Duodenal mucosa (tissue), 2 donors: ENCODE measurements at regions not wholly inside any gene's neighbourhood (a gene's known extent, or its start where the extent isn't known, plus 50 kb on each side); places are given as distances from the start of the nearest gene placed in this dataset.

Experiments used
- H3K27ac ChIP-seq: one replicate; pipeline ENCODE4 v1.7.0; 2013; ENCODE audit warnings: low read depth, low read length
- H3K27me3 ChIP-seq, 2 donors: one replicate each; pipeline ENCODE4 v1.7.0; 2013; ENCODE audit warnings: low read length in 2 of 2, control low read depth in 1 of 2; ENCODE audit not compliant: insufficient read depth in 2 of 2, control insufficient read depth in 1 of 2
- H3K36me3 ChIP-seq, 2 donors: one replicate each; pipeline ENCODE4 v1.7.0; 2013; ENCODE audit warnings: low read length in 2 of 2, control low read depth in 1 of 2; ENCODE audit not compliant: insufficient read depth in 2 of 2, control insufficient read depth in 1 of 2
- H3K4me1 ChIP-seq, 2 donors: one replicate each; pipeline ENCODE4 v1.7.0; 2013; ENCODE audit warnings: low read length in 2 of 2, control low read depth in 1 of 2; ENCODE audit not compliant: insufficient read depth in 2 of 2, control insufficient read depth in 1 of 2
- H3K4me3 ChIP-seq, 2 donors: one replicate each; pipeline ENCODE4 v1.7.0; 2013; ENCODE audit warnings: low read length in 2 of 2, low read depth in 1 of 2
- H3K9ac ChIP-seq, 2 donors: one replicate each; pipeline ENCODE4 v1.7.0; 2013; ENCODE audit warnings: low read length in 2 of 2, low read depth in 1 of 2
- H3K9me3 ChIP-seq, 2 donors: one replicate each; pipeline ENCODE4 v1.7.0; 2013; ENCODE audit warnings: low read length in 2 of 2, control low read depth in 1 of 2; ENCODE audit not compliant: control insufficient read depth in 1 of 2

DNA sequence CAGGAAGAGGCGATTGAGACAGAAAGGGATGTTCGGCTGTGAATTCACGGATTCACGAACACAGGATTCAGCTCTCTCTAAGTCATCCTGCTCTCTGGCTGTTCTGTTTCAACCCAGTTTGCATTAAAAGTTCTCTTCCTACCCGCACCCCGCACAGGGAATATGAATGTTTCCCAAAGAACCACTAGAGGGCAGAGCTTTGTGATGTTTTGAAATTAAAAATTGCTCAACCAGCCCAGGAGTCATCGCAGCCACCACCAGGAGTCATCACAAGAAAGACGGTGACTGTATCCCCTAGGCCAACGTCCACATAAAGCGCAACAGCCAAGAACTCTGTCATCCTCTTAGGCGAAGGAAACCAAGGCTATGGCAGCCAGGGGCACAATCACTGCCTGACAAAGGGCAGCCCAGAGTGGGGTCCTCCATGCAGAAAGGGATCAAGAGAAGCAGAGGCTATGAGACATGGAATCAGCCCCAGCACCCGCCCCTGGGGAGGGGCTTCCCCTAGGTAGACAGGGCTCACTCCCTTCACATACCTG lies 122.4 kb downstream of the WT1 start:
- no peaks in the 10 kb centered on the region for H3K27me3 ChIP-seq
- no peak overlapping the region for H3K27ac ChIP-seq

DNA sequence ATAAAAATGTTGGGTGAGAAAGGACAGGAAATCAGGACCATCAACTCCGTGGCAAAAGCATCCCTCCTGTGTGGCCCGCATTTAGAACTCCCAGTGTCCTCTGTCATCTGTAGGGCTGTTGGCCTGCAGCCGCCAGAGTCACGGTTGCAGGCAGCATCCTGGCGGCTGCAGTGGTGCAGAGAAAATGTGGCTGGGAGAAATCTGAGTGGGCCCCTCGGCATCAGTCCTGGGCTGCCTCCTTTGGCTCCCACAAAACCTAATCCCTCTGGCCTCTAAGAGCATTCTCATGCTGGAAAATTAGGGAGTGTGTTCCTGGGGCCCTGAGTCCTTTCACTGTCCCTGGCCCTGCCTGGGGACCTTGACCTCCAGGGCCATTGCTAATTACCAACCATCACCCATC lies 121.9 kb downstream of the WT1 start:
- Histone ChIP-seq H3K4me1 (no peaks in the 10 kb centered on the region), H3K4me3 (no peak overlapping the region), H3K9me3 (no peaks in the 10 kb centered on the region), H3K27ac (no peak overlapping the region), H3K36me3 (no peaks in the 10 kb centered on the region), H3K27me3 (no peaks in the 10 kb centered on the region), H3K9ac (no peak overlapping the region)

More for the DNA sequence above, 122.4 kb downstream of the WT1 start:
- Histone ChIP-seq H3K9me3 (no peaks in the 10 kb centered on the region), H3K36me3 (no peaks in the 10 kb centered on the region), H3K4me1 (no peaks in the 10 kb centered on the region), H3K4me3 (no peak overlapping the region), H3K9ac (no peak overlapping the region)

DNA sequence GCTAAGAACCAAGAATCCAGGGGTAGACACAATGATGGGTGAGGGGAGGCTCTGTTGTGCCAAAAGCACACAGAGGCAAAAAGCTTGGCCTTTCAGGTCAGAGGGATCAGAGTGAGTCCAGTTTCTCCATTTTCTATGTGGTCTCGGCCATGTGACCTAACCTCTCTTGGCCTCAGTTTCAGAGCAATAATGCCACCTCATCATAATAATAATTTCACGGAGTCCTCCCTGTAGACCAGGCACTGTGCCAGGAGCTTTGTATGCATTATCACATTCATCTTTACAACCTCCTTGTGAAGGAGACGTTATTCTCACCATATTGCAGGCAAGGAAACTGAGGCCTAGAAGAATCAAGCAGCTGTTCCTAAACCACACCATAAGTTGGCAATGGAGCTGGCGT lies 120.2 kb downstream of the WT1 start:
- no peaks in the 10 kb centered on the region for H3K36me3 ChIP-seq
- no peaks in the 10 kb centered on the region for H3K9me3 ChIP-seq
- no peak overlapping the region for H3K4me3 ChIP-seq
- no peak overlapping the region for H3K27ac ChIP-seq
- no peaks in the 10 kb centered on the region for H3K27me3 ChIP-seq
- H3K9ac ChIP-seq: no peak overlapping the region
- H3K4me1 ChIP-seq: no peaks in the 10 kb centered on the region

DNA sequence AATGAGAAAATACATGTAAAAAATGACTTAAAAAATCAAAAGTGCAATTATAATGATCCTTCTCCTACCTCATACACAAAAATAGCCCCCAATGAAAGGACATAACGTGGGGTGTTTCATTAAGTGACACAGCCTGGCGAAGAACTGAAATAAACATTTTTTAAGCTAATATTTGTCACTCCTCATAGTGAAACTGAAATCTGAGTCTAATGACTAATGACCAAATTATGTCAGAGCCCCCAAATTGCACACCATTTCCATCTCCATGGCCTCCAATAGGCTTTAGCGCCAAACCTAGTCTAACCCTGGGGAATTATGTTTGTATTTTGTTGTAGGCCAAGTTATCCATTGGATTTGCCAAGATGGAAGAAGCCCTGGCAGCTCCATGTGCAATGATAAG lies 119.1 kb downstream of the WT1 start:
- H3K4me3 ChIP-seq: no peak overlapping the region
- H3K27me3 ChIP-seq: no peaks in the 10 kb centered on the region
- H3K9me3 ChIP-seq: no peaks in the 10 kb centered on the region
- H3K36me3 ChIP-seq: no peaks in the 10 kb centered on the region
- H3K9ac ChIP-seq: no peak overlapping the region
- no peaks in the 10 kb centered on the region for H3K4me1 ChIP-seq
- H3K27ac ChIP-seq: no peak overlapping the region

DNA sequence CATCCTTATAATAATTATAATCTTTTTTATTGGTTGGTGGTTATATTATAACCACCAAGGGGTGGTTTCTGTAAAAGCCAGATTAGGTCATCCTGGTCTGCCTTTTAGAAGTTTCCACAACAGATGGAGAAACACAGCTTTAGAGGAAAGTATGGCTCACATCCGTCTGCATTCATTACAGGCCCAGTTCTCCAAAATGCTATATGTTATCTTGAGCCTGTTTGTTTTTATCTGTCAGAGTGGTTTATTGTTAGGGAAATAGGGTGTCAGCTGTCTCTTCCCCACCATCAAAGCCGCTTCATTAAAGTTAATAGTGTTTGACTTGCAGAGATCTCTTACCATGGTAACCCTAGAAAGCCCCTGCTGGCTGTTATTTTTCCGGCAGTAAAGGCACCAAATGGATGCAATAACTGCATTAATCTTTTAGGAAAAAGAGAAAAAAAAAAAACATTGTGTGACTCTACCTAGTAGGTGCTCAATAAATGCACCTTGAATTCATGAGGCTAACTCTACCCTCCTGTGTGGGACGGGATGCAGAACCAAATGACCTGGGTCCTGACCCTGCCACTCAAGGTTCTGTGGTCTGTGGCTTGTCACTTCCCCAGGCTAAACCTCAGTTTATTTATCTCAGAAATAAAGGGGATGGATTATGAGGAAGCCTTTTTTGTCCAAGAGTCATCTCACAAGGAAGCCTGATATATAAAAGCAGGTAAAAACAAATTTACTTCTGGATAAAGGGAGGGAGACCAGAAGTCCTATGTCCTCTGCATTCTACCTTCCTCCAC lies 118.3 kb downstream of the WT1 start:
- no peak overlapping the region for H3K9ac ChIP-seq
- no peaks in the 10 kb centered on the region for H3K9me3 ChIP-seq
- H3K4me3 ChIP-seq: no peak overlapping the region
- no peaks in the 10 kb centered on the region for H3K27me3 ChIP-seq
- no peak overlapping the region for H3K27ac ChIP-seq
- H3K4me1 ChIP-seq: no peaks in the 10 kb centered on the region
- no peaks in the 10 kb centered on the region for H3K36me3 ChIP-seq

DNA sequence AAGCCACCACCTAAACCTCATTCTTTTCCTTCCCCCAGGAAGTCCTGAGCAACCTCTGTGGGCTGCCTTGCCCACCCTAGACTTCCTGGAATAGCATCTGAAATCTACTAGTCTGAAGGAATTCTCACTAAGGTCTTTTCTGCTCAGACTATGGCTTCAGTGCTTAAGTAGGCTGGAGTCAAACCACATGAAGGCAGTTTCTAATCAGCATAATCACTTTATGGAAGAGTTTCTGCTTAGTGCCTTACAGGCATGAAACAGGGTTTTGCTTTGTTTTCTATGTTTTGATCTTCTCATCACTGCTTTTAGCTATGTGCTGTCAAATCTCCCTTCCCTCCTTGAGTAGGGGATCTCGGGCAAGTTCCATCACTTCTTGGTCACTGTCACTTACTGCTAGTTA lies 117.7 kb downstream of the WT1 start:
- Histone ChIP-seq H3K4me3 (no peak overlapping the region), H3K4me1 (no peaks in the 10 kb centered on the region), H3K27ac (no peak overlapping the region), H3K36me3 (no peaks in the 10 kb centered on the region), H3K9me3 (no peaks in the 10 kb centered on the region), H3K9ac (no peak overlapping the region), H3K27me3 (no peaks in the 10 kb centered on the region)

DNA sequence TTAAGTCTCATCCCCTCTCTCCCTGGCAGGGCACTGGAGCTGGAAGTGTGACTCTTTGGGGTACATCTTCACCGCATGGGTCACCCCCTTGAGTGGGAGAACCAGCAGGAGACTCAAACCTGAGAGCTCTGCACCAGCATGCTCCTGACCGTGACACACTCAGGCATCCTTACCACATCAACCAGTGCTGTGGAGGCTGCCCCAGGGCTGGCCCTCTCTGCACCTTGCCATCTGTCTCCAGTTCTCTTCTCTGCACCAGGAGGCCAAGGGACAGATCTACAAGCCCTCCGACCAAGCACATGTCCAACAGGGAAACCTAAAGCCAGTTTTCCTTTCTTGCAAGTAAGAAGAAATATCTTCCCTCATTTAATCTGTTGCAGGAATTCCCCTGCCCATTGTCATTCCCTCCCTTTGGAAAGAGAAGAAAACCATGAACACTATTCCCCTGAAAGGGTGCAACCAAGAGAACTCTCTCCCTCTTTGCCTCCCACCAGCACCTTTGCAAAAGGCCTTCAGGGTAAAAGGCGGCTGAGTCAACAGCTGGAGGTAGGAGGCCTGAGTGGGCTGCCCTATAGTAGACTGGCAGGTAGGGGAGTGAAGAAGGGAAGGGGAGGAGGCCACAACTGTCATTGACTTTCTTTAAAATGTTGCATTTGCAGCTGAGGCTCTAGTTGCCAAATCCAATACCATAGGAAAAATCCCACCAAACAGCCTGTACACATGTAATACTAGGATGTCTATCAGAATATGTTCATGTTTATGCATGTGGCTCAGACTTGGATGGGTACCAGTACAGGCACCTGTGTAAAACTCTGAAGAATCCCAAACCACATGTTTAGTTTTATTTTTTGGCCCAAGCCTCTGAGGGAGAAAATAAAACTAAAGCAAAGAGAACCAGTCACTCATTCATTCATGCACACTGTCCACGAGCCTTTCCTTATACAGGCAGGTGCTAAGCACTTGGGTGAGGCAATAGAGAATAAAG lies 117.0 kb downstream of the WT1 start:
- Histone ChIP-seq H3K36me3 (no peaks in the 10 kb centered on the region), H3K9me3 (no peaks in the 10 kb centered on the region), H3K9ac (no peak overlapping the region), H3K27me3 (no peaks in the 10 kb centered on the region), H3K4me1 (no peaks in the 10 kb centered on the region), H3K4me3 (no peak overlapping the region), H3K27ac (no peak overlapping the region)

DNA sequence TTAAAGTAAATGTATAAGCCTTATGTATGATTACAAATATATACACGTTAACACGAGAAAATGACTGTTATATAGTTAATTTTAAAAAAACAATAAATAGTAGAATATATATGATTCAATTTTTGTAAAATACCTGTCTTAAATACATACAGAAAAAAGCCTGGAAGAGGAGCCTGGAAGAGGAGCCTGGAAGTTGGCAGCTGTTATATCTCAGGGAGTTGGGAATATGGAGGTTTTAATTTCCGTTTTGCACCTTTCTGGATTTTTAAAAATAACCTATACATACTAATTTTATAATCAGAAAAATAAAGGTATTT lies 111.6 kb downstream of the WT1 start:
- H3K36me3 ChIP-seq: no peaks in the 10 kb centered on the region
- H3K9me3 ChIP-seq: no peaks in the 10 kb centered on the region
- H3K27ac ChIP-seq: no peak overlapping the region
- H3K4me3 ChIP-seq: no peak overlapping the region
- no peaks in the 10 kb centered on the region for H3K27me3 ChIP-seq
- no peak overlapping the region for H3K9ac ChIP-seq
- no peaks in the 10 kb centered on the region for H3K4me1 ChIP-seq

DNA sequence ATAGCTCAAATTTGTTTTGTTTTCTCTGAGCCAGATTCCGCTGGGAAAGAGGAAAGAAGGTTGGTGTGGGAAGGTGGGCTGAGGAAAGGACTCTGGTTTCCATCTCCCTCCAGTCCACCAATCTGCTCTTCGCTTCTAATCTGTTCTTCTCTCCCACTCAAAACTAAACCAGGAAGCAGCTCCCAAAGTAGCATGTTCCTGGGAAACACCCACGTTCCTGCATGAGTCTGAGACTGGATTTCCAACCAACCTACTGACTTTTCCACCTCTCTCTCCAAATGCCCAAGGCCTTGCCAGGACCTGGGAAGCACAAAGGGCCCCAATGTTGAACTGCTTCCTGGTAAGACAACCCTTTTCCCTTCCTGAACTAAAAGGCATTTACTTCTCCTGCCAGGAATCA lies 110.2 kb downstream of the WT1 start:
- Histone ChIP-seq H3K9me3 (no peaks in the 10 kb centered on the region), H3K4me3 (no peak overlapping the region), H3K9ac (no peak overlapping the region), H3K27ac (no peak overlapping the region), H3K36me3 (no peaks in the 10 kb centered on the region), H3K27me3 (no peaks in the 10 kb centered on the region), H3K4me1 (no peaks in the 10 kb centered on the region)

DNA sequence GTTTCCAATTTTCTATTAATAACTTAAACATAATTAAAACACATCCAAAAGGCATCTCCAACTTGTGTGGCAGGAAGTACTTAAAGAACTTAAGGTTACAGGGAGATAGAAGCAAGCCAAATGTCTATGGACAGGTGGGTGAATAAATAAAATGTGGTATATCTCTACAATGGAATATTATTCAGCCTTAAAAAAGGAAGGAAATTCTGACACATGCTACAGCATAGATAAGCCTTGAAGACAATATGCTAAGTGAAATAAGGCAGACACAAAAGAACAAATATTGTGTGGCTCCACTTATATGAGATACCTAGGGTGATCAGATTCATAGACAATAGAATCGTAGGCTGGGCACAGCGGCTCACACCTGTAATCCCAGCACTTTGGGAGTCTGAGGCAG lies 109.6 kb downstream of the WT1 start:
- Histone ChIP-seq H3K27me3 (no peaks in the 10 kb centered on the region), H3K4me1 (no peaks in the 10 kb centered on the region), H3K27ac (no peak overlapping the region), H3K9me3 (no peaks in the 10 kb centered on the region), H3K9ac (no peak overlapping the region), H3K4me3 (no peak overlapping the region), H3K36me3 (no peaks in the 10 kb centered on the region)
